Nephron progenitor cell (in vitro differentiated cells): ENCODE measurements at regions not wholly inside any gene's neighbourhood (a gene's known extent, or its start where the extent isn't known, plus 50 kb on each side); places are given as distances from the start of the nearest gene placed in this dataset.
"Not testable (repeated sequence)": the region's sequence is repeated elsewhere in the genome, so short reads cannot be mapped to it uniquely, and the experiment has no call there.

Experiments used
- DNase-seq: peaks from one replicate; pipeline ENCODE4 v3.0.0; 2021
- H3K27ac Mint-ChIP-seq: 2 replicates; pipeline ENCODE4 v1.8.0; 2021; ENCODE audit warnings: mild to moderate bottlenecking, moderate library complexity, mixed read lengths
- H3K27me3 Mint-ChIP-seq: 2 replicates; pipeline ENCODE4 v1.8.0; 2021; ENCODE audit warnings: mild to moderate bottlenecking, low read depth, mixed read lengths; ENCODE audit not compliant: poor library complexity
- H3K36me3 Mint-ChIP-seq: 2 replicates; pipeline ENCODE4 v1.8.0; 2021; ENCODE audit warnings: low read depth, mixed read lengths
- H3K4me1 Mint-ChIP-seq: 2 replicates; pipeline ENCODE4 v1.8.0; 2021; ENCODE audit warnings: mixed read lengths
- H3K4me3 Mint-ChIP-seq: 2 replicates; pipeline ENCODE4 v1.8.0; 2021; ENCODE audit warnings: mild to moderate bottlenecking, moderate library complexity, mixed read lengths
- H3K9me3 Mint-ChIP-seq: 2 replicates; pipeline ENCODE4 v1.8.0; 2021; ENCODE audit warnings: mild to moderate bottlenecking, moderate library complexity, mixed read lengths
- TF ChIP-seq, protein P1 (sequence below): fragments of 200-600 bp; sonication (generic); IDR thresholded peaks from 2 replicates; pipeline ENCODE4 v1.5.0; 2021; ENCODE audit warnings: antibody characterized with exemption

DNA sequence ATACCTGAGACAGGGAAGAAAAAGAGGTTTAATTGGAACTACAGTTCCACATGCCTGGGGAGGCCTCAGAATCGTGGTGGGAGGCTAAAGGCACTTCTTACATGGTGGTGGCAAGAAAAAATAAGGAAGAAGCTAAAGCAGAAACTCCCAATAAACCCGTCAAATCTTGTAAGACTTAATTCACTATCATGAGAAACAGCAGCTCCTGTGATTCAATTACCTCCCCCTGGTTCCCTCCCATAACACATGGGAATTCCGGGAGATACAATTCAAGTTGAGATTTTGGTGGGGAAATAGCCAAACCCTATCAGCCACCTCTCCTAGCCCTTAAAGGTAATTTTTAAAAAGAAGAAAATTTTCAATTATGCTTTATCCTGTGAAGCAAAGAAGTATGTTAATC, 728.8 kb downstream of the RNF144A start:
- DNase-seq = no peak
- Mint-ChIP-seq H3K36me3 (peaks cover 9% of the 10 kb centered on the region), H3K27ac (no peak overlapping the region), H3K27me3 (peaks cover 3% of the 10 kb centered on the region), H3K4me3 (no peak overlapping the region), H3K4me1 (no peaks in the 10 kb centered on the region), H3K9me3 (peaks cover 43% of the 10 kb centered on the region)
- TF ChIP-seq, protein P1, sequence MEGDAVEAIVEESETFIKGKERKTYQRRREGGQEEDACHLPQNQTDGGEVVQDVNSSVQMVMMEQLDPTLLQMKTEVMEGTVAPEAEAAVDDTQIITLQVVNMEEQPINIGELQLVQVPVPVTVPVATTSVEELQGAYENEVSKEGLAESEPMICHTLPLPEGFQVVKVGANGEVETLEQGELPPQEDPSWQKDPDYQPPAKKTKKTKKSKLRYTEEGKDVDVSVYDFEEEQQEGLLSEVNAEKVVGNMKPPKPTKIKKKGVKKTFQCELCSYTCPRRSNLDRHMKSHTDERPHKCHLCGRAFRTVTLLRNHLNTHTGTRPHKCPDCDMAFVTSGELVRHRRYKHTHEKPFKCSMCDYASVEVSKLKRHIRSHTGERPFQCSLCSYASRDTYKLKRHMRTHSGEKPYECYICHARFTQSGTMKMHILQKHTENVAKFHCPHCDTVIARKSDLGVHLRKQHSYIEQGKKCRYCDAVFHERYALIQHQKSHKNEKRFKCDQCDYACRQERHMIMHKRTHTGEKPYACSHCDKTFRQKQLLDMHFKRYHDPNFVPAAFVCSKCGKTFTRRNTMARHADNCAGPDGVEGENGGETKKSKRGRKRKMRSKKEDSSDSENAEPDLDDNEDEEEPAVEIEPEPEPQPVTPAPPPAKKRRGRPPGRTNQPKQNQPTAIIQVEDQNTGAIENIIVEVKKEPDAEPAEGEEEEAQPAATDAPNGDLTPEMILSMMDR = no peak

DNA sequence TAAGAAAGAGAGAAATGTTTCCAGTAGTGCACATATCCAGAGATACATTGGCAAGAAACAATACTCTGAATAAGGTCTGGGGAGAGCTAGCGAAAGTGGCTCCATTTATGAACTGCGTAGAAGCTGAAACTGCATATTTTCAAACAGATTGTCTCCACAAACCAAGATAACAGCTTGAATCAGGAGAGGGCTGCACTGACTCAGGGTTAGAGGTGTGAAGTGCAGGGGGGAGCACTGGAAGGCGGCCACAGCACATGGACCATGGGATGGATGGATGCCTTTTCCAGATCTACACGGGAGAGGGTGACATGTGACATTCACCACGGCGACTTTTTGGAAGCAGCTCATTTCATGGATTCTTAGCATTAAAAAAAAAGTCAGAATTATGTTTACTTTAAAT, 729.4 kb downstream of the RNF144A start:
- no peak for DNase-seq
- TF ChIP-seq, protein P1 = no peak
- Mint-ChIP-seq H3K27me3 (peaks cover 3% of the 10 kb centered on the region), H3K9me3 (peaks cover 39% of the 10 kb centered on the region), H3K4me3 (no peak overlapping the region), H3K27ac (no peak overlapping the region), H3K4me1 (no peaks in the 10 kb centered on the region), H3K36me3 (peaks cover 6% of the 10 kb centered on the region)

DNA sequence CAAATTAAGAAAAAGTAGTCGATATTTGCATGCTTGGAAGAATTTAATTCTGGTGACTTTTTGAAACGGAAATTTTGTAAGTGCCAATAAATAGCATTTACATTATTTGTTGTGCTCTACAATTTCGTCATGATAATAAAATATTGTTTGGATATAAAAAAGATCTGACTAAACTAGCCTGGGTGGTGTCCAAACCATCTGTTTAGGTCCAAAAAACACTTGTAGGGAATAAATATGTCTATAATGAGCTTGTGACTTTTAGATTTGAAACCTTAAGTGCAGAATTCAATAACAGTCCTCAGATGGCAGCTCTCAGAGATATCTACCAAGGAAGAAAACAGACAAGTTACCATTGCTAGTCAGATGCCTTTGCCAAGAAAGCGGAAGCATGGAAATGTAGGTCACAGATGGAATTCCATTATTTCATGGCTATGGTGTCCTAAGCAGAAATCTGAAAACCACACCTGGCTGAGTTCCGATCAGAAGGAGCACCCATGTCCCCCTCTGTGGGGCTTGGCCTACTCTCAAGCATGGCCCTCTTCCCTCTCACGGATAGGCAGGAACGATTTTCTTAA, 731.1 kb downstream of the RNF144A start:
- Mint-ChIP-seq H3K36me3 (no peaks in the 10 kb centered on the region), H3K27ac (no peak overlapping the region), H3K9me3 (peaks cover 32% of the 10 kb centered on the region), H3K27me3 (peaks cover 3% of the 10 kb centered on the region), H3K4me1 (no peaks in the 10 kb centered on the region), H3K4me3 (no peak overlapping the region)
- no peak for DNase-seq
- TF ChIP-seq, protein P1 = no peak

DNA sequence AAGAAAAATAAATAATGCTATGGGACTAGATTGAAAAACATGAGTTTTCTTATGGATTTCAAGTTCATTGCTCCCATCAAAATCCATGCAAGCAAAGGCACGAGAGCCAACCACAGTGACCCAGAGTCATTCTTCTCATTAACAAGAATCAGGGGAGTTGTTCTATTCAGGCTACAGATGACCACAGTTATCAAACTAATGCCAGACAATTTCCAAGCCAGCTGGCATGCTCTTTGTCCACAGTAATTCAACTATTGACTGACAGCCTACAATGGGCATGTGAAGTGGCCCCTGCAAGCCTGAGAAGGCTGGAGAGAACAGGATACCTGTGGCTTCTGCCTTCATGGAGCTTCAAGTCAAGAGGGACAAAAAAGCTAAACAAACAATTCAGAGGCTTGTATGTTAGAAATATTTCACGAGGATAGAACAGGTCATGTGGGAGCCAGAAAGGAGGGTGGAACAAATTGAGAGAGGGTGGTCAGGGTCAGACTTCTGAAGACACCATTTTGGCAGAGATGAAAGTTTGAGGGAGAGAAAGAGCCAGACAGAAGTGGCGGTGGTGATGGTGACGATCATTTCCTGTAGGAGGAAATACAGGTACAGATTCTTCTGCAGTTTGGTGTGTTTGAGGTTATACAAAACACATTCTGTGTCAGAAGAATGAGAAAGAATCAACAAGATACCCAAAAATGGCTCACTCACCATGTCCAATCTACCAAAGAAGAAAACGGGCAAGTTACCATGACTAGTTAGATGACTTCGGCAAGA, 732.4 kb downstream of the RNF144A start:
- Mint-ChIP-seq H3K9me3 (peaks cover 41% of the 10 kb centered on the region), H3K27ac (no peak overlapping the region), H3K4me1 (no peaks in the 10 kb centered on the region), H3K4me3 (no peak overlapping the region), H3K27me3 (peaks cover 5% of the 10 kb centered on the region), H3K36me3 (peaks cover 5% of the 10 kb centered on the region)
- no peak for DNase-seq
- TF ChIP-seq, protein P1 = no peak

DNA sequence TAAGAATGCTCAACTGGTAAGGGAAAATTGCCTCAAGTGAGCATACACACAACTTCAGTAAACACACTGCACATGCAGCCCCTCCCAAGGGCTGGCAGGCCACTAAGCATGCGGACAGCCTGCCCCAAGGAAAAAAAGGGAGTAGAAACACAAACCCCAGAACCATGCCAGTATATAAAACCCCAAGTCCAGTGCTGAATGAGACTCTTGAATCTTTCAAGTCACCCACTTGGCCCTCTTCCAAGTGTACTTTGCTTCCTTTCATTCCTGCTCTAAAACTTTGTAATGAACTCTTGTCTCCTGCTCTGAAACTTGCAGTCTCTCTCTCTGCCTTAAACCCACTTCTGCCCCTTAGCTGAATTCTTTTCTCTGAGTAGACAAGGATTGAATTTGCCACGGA, 736.4 kb downstream of the RNF144A start:
- no peak overlapping the region for H3K4me3 Mint-ChIP-seq
- peaks cover 5% of the 10 kb centered on the region for H3K27me3 Mint-ChIP-seq
- TF ChIP-seq, protein P1 = no peak
- H3K36me3 Mint-ChIP-seq = peaks cover 13% of the 10 kb centered on the region
- no peak overlapping the region for H3K27ac Mint-ChIP-seq
- DNase-seq = no peak
- H3K9me3 Mint-ChIP-seq = peaks cover 39% of the 10 kb centered on the region
- H3K4me1 Mint-ChIP-seq = no peaks in the 10 kb centered on the region

DNA sequence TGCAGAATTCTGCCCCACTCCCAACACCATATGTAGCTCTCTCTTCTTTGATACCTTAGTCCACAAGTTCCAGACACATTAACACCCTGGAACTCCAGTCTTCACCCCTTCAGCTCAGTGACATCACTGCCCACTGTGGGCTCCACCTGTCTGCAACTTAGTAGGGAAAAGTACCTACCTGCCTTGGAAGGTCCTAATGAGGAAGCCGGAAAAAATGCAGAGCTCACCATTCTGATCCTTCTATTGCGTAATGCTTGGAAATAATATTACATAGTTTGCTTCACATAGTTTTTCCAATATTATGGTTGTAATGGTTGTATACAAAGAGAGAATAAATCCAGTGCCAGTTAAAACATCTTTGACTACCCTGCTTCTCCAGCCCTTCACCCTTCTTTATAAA, 738.4 kb downstream of the RNF144A start:
- no peak for DNase-seq
- Mint-ChIP-seq H3K4me1 (no peaks in the 10 kb centered on the region), H3K9me3 (peaks cover 55% of the 10 kb centered on the region), H3K36me3 (peaks cover 16% of the 10 kb centered on the region), H3K27ac (no peak overlapping the region), H3K4me3 (no peak overlapping the region), H3K27me3 (peaks cover 5% of the 10 kb centered on the region)
- TF ChIP-seq, protein P1 = no peak

DNA sequence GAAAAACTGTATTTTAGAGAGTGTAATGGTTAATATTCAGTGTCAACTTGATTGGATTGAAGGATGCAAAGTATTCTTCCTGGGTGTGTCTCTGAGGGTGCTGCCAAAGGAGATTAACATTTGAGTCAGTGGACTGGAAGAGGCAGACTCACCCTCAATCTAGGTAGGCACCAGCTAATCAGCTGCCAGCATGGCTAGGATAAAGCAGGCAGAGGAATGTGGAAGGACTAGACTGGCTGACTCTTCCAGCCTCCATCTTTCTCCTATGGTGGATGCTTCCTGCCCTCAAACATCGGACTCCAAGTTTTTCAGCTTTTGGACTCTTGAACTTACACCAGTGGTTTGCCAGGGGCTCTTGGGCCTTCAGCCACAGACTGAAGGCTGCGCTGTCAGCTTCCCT, 740.3 kb downstream of the RNF144A start:
- peaks cover 20% of the 10 kb centered on the region for H3K36me3 Mint-ChIP-seq
- not testable (repeated sequence) for H3K4me1 Mint-ChIP-seq, DNase-seq, H3K27ac Mint-ChIP-seq, H3K27me3 Mint-ChIP-seq, H3K4me3 Mint-ChIP-seq
- peaks cover 63% of the 10 kb centered on the region for H3K9me3 Mint-ChIP-seq
